ENCODE measurements at regions not wholly inside any gene's neighbourhood (a gene's known extent, or its start where the extent isn't known, plus 50 kb on each side); places are given as distances from the start of the nearest gene placed in this dataset.

- H3K4me3 ChIP-seq (ENCODE audit: low read length) = no peak overlapping the region
- H3K27me3 ChIP-seq (ENCODE audit: low read depth, low read length) = no peaks in the 10 kb centered on the region
- no peak overlapping the region for H3K9ac ChIP-seq (ENCODE audit: low read length)
- no peaks in the 10 kb centered on the region for H4K20me1 ChIP-seq (ENCODE audit: insufficient read depth, low read length)
- no peaks in the 10 kb centered on the region for H3K4me1 ChIP-seq (ENCODE audit: low read length)
- H3K27ac ChIP-seq (ENCODE audit: low read length) = no peak overlapping the region
- TF ChIP-seq, protein P1, sequence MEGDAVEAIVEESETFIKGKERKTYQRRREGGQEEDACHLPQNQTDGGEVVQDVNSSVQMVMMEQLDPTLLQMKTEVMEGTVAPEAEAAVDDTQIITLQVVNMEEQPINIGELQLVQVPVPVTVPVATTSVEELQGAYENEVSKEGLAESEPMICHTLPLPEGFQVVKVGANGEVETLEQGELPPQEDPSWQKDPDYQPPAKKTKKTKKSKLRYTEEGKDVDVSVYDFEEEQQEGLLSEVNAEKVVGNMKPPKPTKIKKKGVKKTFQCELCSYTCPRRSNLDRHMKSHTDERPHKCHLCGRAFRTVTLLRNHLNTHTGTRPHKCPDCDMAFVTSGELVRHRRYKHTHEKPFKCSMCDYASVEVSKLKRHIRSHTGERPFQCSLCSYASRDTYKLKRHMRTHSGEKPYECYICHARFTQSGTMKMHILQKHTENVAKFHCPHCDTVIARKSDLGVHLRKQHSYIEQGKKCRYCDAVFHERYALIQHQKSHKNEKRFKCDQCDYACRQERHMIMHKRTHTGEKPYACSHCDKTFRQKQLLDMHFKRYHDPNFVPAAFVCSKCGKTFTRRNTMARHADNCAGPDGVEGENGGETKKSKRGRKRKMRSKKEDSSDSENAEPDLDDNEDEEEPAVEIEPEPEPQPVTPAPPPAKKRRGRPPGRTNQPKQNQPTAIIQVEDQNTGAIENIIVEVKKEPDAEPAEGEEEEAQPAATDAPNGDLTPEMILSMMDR (IDR thresholded peaks at IDR 0.05; ENCODE audit: low read depth, low read length) = no peak
- no peak for TF ChIP-seq EZH2phosphoT487 (IDR thresholded peaks at IDR 0.05; ENCODE audit: low read depth)
- H3K9me3 ChIP-seq (ENCODE audit: insufficient read depth, low read length) = no peaks in the 10 kb centered on the region
- H2AFZ ChIP-seq (ENCODE audit: low read depth, low read length) = no peak overlapping the region
- H3K36me3 ChIP-seq (replicated peaks; ENCODE audit: low read depth, low read length) = no peaks in the 10 kb centered on the region
- no peak overlapping the region for H3K4me2 ChIP-seq (ENCODE audit: low read length)
- no peaks in the 10 kb centered on the region for H3K79me2 ChIP-seq (ENCODE audit: low read length)
Observed at GRCh38 chr3:163033652-163034051, 1537.0 kb downstream of the OTOL1 start.

GRCh38 chr3:163039636-163040035 is 1543.0 kb downstream of the OTOL1 start:
- Histone ChIP-seq H4K20me1 (ENCODE audit: insufficient read depth, low read length) (no peaks in the 10 kb centered on the region), H3K9me3 (ENCODE audit: insufficient read depth, low read length) (no peaks in the 10 kb centered on the region), H3K4me1 (ENCODE audit: low read length) (no peaks in the 10 kb centered on the region), H3K27me3 (ENCODE audit: low read depth, low read length) (no peaks in the 10 kb centered on the region), H2AFZ (ENCODE audit: low read depth, low read length) (no peak overlapping the region), H3K4me2 (ENCODE audit: low read length) (no peak overlapping the region), H3K27ac (ENCODE audit: low read length) (no peak overlapping the region), H3K36me3 (replicated peaks; ENCODE audit: low read depth, low read length) (no peaks in the 10 kb centered on the region), H3K9ac (ENCODE audit: low read length) (no peak overlapping the region), H3K79me2 (ENCODE audit: low read length) (no peaks in the 10 kb centered on the region), H3K4me3 (ENCODE audit: low read length) (no peak overlapping the region)
- TF ChIP-seq, protein P1 (IDR thresholded peaks at IDR 0.05; ENCODE audit: low read depth, low read length) = no peak
- TF ChIP-seq EZH2phosphoT487 (IDR thresholded peaks at IDR 0.05; ENCODE audit: low read depth) = no peak

- Histone ChIP-seq H3K9me3 (ENCODE audit: insufficient read depth, low read length) (no peaks in the 10 kb centered on the region), H3K36me3 (replicated peaks; ENCODE audit: low read depth, low read length) (no peaks in the 10 kb centered on the region), H4K20me1 (ENCODE audit: insufficient read depth, low read length) (no peaks in the 10 kb centered on the region), H3K27me3 (ENCODE audit: low read depth, low read length) (no peaks in the 10 kb centered on the region), H3K27ac (ENCODE audit: low read length) (no peak overlapping the region), H3K79me2 (ENCODE audit: low read length) (no peaks in the 10 kb centered on the region), H2AFZ (ENCODE audit: low read depth, low read length) (no peak overlapping the region), H3K4me1 (ENCODE audit: low read length) (no peaks in the 10 kb centered on the region; the same call in 1 of the 2 replicates), H3K9ac (ENCODE audit: low read length) (no peak overlapping the region), H3K4me3 (ENCODE audit: low read length) (no peak overlapping the region), H3K4me2 (ENCODE audit: low read length) (no peak overlapping the region)
- TF ChIP-seq EZH2phosphoT487 (IDR thresholded peaks at IDR 0.05; ENCODE audit: low read depth) = no peak
- TF ChIP-seq, protein P1 (IDR thresholded peaks at IDR 0.05; ENCODE audit: low read depth, low read length) = peak; percentile 51
Observed at GRCh38 chr3:163043074-163043473, 1546.5 kb downstream of the OTOL1 start.

- H3K9ac ChIP-seq (ENCODE audit: low read length) = no peak overlapping the region
- no peak overlapping the region for H3K27ac ChIP-seq (ENCODE audit: low read length)
- H3K36me3 ChIP-seq (replicated peaks; ENCODE audit: low read depth, low read length) = no peaks in the 10 kb centered on the region
- no peak overlapping the region for H3K4me3 ChIP-seq (ENCODE audit: low read length)
- no peaks in the 10 kb centered on the region for H3K79me2 ChIP-seq (ENCODE audit: low read length)
- H3K4me2 ChIP-seq (ENCODE audit: low read length) = no peak overlapping the region
- H3K4me1 ChIP-seq (ENCODE audit: low read length) = no peaks in the 10 kb centered on the region; the same call in 1 of the 2 replicates
- TF ChIP-seq, protein P1 (IDR thresholded peaks at IDR 0.05; ENCODE audit: low read depth, low read length) = no peak
- TF ChIP-seq EZH2phosphoT487 (IDR thresholded peaks at IDR 0.05; ENCODE audit: low read depth) = no peak
- no peaks in the 10 kb centered on the region for H3K27me3 ChIP-seq (ENCODE audit: low read depth, low read length)
- H4K20me1 ChIP-seq (ENCODE audit: insufficient read depth, low read length) = no peaks in the 10 kb centered on the region
- no peaks in the 10 kb centered on the region for H3K9me3 ChIP-seq (ENCODE audit: insufficient read depth, low read length)
- H2AFZ ChIP-seq (ENCODE audit: low read depth, low read length) = no peak overlapping the region
Observed at GRCh38 chr3:163045945-163046344, 1549.3 kb downstream of the OTOL1 start.

Measured in OCI-LY3 (cell line).